Neuronal stem cell (in vitro differentiated cells): ENCODE measurements at regions not wholly inside any gene's neighbourhood (a gene's known extent, or its start where the extent isn't known, plus 50 kb on each side); places are given as distances from the start of the nearest gene placed in this dataset.
"Not testable (repeated sequence)": the region's sequence is repeated elsewhere in the genome, so short reads cannot be mapped to it uniquely, and the experiment has no call there.

ENCODE experiments used
- DNase-seq: peaks from one replicate; pipeline ENCODE4 v3.0.0-alpha.2; 2013; ENCODE audit warnings: low spot score
- H2AFZ ChIP-seq: one replicate; pipeline ENCODE4 v1.6.1; 2013; ENCODE audit warnings: mild to moderate bottlenecking, low read length, inconsistent platforms
- H2AK5ac ChIP-seq: 2 replicates; pipeline ENCODE4 v1.6.1; 2013; ENCODE audit warnings: low read depth, mild to moderate bottlenecking, inconsistent platforms, low read length, moderate library complexity, mixed read lengths
- H2BK120ac ChIP-seq: 2 replicates; pipeline ENCODE4 v1.6.1; 2013; ENCODE audit warnings: low read depth, mild to moderate bottlenecking, inconsistent platforms, low read length, moderate library complexity, mixed read lengths
- H2BK12ac ChIP-seq: one replicate; pipeline ENCODE4 v1.6.1; 2013; ENCODE audit warnings: low read length, inconsistent platforms
- H2BK15ac ChIP-seq: 2 replicates; pipeline ENCODE4 v1.6.1; 2013; ENCODE audit warnings: mild to moderate bottlenecking, low read length, inconsistent platforms, mixed read lengths
- H2BK5ac ChIP-seq: one replicate; pipeline ENCODE4 v1.6.1; 2013; ENCODE audit warnings: inconsistent platforms, mild to moderate bottlenecking, low read length, moderate library complexity
- H3K14ac ChIP-seq: one replicate; pipeline ENCODE4 v1.6.1; 2013; ENCODE audit warnings: low read length, inconsistent platforms
- H3K18ac ChIP-seq: 2 replicates; pipeline ENCODE4 v1.6.1; 2013; ENCODE audit warnings: low read length, inconsistent platforms
- H3K23ac ChIP-seq: 2 replicates; pipeline ENCODE4 v1.6.1; 2013; ENCODE audit warnings: low read depth, mild to moderate bottlenecking, mixed read lengths, low read length, inconsistent platforms; ENCODE audit not compliant: poor library complexity
- H3K27ac ChIP-seq: replicated peaks from 3 replicates; pipeline ENCODE4 v1.5.1; 2013; ENCODE audit warnings: low read length, inconsistent platforms
- H3K27me3 ChIP-seq, 3 experiments: 2 replicates each; pipeline ENCODE4 v1.6.1; 2013; ENCODE audit warnings: low read length in 3 of 3, mild to moderate bottlenecking in 2 of 3, inconsistent platforms in 1 of 3, low read depth in 1 of 3, mixed read lengths in 1 of 3, moderate library complexity in 1 of 3; ENCODE audit not compliant: control insufficient read depth in 3 of 3, insufficient read depth in 3 of 3
- H3K36me3 ChIP-seq, 2 donors: replicated peaks in 1 of 2; 2 replicates each; pipeline ENCODE4 v1.6.1; 2013; ENCODE audit warnings: low read length in 2 of 2; ENCODE audit not compliant: control insufficient read depth in 2 of 2, insufficient read depth in 2 of 2
- H3K4ac ChIP-seq: 2 replicates; pipeline ENCODE4 v1.6.1; 2013; ENCODE audit warnings: inconsistent platforms, mild to moderate bottlenecking, low read length, moderate library complexity
- H3K4me1 ChIP-seq, 2 donors: 1 replicate in 1 of 2; 2 replicates in 1 of 2; pipeline ENCODE4 v1.6.1; 2013; ENCODE audit warnings: low read length in 2 of 2, low read depth in 1 of 2; ENCODE audit not compliant: control insufficient read depth in 2 of 2, insufficient read depth in 1 of 2
- H3K4me2 ChIP-seq: one replicate; pipeline ENCODE4 v1.6.1; 2013; ENCODE audit warnings: mild to moderate bottlenecking, low read length, inconsistent platforms; ENCODE audit not compliant: insufficient read depth, poor library complexity, severe bottlenecking
- H3K4me3 ChIP-seq, 2 donors: 2 replicates each; pipeline ENCODE4 v1.5.1; 2013; ENCODE audit warnings: low read length in 2 of 2, mild to moderate bottlenecking in 2 of 2, inconsistent platforms in 1 of 2, moderate library complexity in 1 of 2
- H3K79me1 ChIP-seq: one replicate; pipeline ENCODE4 v1.6.1; 2013; ENCODE audit warnings: low read depth, mild to moderate bottlenecking, inconsistent platforms, low read length, moderate library complexity
- H3K9ac ChIP-seq: one replicate; pipeline ENCODE4 v1.6.1; 2013; ENCODE audit warnings: mild to moderate bottlenecking, low read depth, low read length, inconsistent platforms; ENCODE audit not compliant: poor library complexity
- H3K9me3 ChIP-seq, 2 donors: replicated peaks in 1 of 2; 2 replicates each; pipeline versions ENCODE3 to v1.6.1; 2013; ENCODE audit warnings: low read length in 2 of 2, mild to moderate bottlenecking in 2 of 2, inconsistent platforms in 1 of 2, low read depth in 1 of 2, mixed read lengths in 1 of 2, moderate library complexity in 1 of 2; ENCODE audit not compliant: control insufficient read depth in 2 of 2, insufficient read depth in 1 of 2
- H4K8ac ChIP-seq: one replicate; pipeline ENCODE4 v1.6.1; 2013; ENCODE audit warnings: low read depth, mild to moderate bottlenecking, inconsistent platforms, low read length, moderate library complexity
- H4K91ac ChIP-seq: one replicate; pipeline ENCODE4 v1.6.1; 2013; ENCODE audit warnings: low read length, low read depth, mild to moderate bottlenecking, inconsistent platforms; ENCODE audit not compliant: poor library complexity
- WGBS, 2 donors: extraction: QIAGEN DNeasy Blood & Tissue Kit; methylation state at CpG; one replicate each; pipeline ENCODE4 v1.1.7; 2013; ENCODE audit warnings: missing lambda C conversion rate in 2 of 2, mixed read lengths in 1 of 2; ENCODE audit not compliant: insufficient read length in 2 of 2, insufficient replicate concordance in 1 of 2; ENCODE audit errors: extremely low coverage in 2 of 2; 5-methylcytosine and 5-hydroxymethylcytosine counted together

GRCh38 chr12:131635012-131635411 is 75.9 kb upstream of the SFSWAP start:
- not testable (repeated sequence) for H3K4me1 ChIP-seq, H3K18ac ChIP-seq, H2AFZ ChIP-seq, H2BK12ac ChIP-seq, H2BK15ac ChIP-seq, H3K14ac ChIP-seq, H3K9ac ChIP-seq, H4K8ac ChIP-seq, H2AK5ac ChIP-seq, H4K91ac ChIP-seq, H3K23ac ChIP-seq, H3K9me3 ChIP-seq, H3K4me3 ChIP-seq, DNase-seq, H3K36me3 ChIP-seq, H3K4ac ChIP-seq, H3K79me1 ChIP-seq, H2BK120ac ChIP-seq, H3K27ac ChIP-seq, H2BK5ac ChIP-seq, H3K4me2 ChIP-seq
- 100% methylated on average over 1 of the region's 2 CpGs; no CpG with 5 or more reads in 1 of the 2 donors for WGBS, 2 donors
- H3K27me3 ChIP-seq: peaks cover 0 to 11% (median 0%) of the 10 kb centered on the region in 3 experiments

- no peak overlapping the region for H2AK5ac ChIP-seq
- no CpG with 5 or more reads among the region's 6 CpGs for WGBS, 2 donors
- no peak overlapping the region for H3K18ac ChIP-seq
- H3K9me3 ChIP-seq: no peaks in the 10 kb centered on the region
- H2AFZ ChIP-seq: no peak overlapping the region
- no peak overlapping the region for H3K4ac ChIP-seq
- H3K4me1 ChIP-seq: peaks cover 0 to 2% of the 10 kb centered on the region in 2 donors
- no peak overlapping the region for H3K23ac ChIP-seq
- H3K4me3 ChIP-seq: no peak overlapping the region
- H3K9ac ChIP-seq: no peak overlapping the region
- no peak overlapping the region for H3K27ac ChIP-seq
- H2BK12ac ChIP-seq: peak overlapping the region; percentile 22
- H3K14ac ChIP-seq: no peak overlapping the region
- H2BK15ac ChIP-seq: no peak overlapping the region
- H4K8ac ChIP-seq: no peak overlapping the region
- no peak overlapping the region for H3K4me2 ChIP-seq
- H2BK120ac ChIP-seq: no peak overlapping the region
- H2BK5ac ChIP-seq: no peak overlapping the region
- no peaks in the 10 kb centered on the region for H3K36me3 ChIP-seq
- no peak for DNase-seq
- H3K79me1 ChIP-seq: no peaks in the 10 kb centered on the region
- H3K27me3 ChIP-seq: peaks cover 0 to 11% (median 0%) of the 10 kb centered on the region in 3 experiments
- no peak overlapping the region for H4K91ac ChIP-seq
Observed at GRCh38 chr12:131635491-131636122, 75.3 kb upstream of the SFSWAP start.

GRCh38 chr12:131636266-131636665 is 74.6 kb upstream of the SFSWAP start:
- Histone ChIP-seq H3K79me1 (no peaks in the 10 kb centered on the region), H4K8ac (no peak overlapping the region), H3K9ac (no peak overlapping the region), H2BK12ac (peak overlapping the region; percentile 16), H3K23ac (no peak overlapping the region), H2AFZ (no peak overlapping the region), H3K4me1 (peaks cover 0 to 2% of the 10 kb centered on the region in 2 donors), H3K4me3 (no peak overlapping the region), H4K91ac (no peak overlapping the region), H3K4me2 (no peak overlapping the region), H3K9me3 (no peaks in the 10 kb centered on the region), H2BK5ac (no peak overlapping the region), H3K36me3 (no peaks in the 10 kb centered on the region), H3K27ac (no peak overlapping the region), H2AK5ac (no peak overlapping the region), H3K14ac (no peak overlapping the region), H3K18ac (no peak overlapping the region), H2BK15ac (no peak overlapping the region), H3K27me3 (peaks cover 0 to 11% (median 0%) of the 10 kb centered on the region in 3 experiments), H2BK120ac (no peak overlapping the region), H3K4ac (no peak overlapping the region)
- DNase-seq: no peak
- WGBS, 2 donors: no CpG with 5 or more reads among the region's 8 CpGs

- Histone ChIP-seq H2BK12ac (no peak overlapping the region), H3K14ac (peak overlapping the region; percentile 17), H4K8ac (no peak overlapping the region), H3K27me3 (peaks cover 0 to 11% (median 0%) of the 10 kb centered on the region in 3 experiments), H3K4me2 (no peak overlapping the region), H2BK15ac (peak overlapping the region; percentile 12), H2AK5ac (no peak overlapping the region), H4K91ac (no peak overlapping the region), H3K79me1 (no peaks in the 10 kb centered on the region), H3K23ac (peak overlapping the region; percentile 34), H3K9ac (peak overlapping the region; percentile 50), H3K36me3 (no peaks in the 10 kb centered on the region), H3K9me3 (no peaks in the 10 kb centered on the region), H3K4me1 (peaks cover under 1 to 3% of the 10 kb centered on the region in 2 donors), H2AFZ (no peak overlapping the region), H3K4ac (peak overlapping the region; percentile 45), H3K18ac (no peak overlapping the region), H3K27ac (no peak overlapping the region), H2BK120ac (peak overlapping the region; percentile 68), H3K4me3 (no peak overlapping the region), H2BK5ac (peak overlapping the region; percentile 17)
- no CpG with 5 or more reads among the region's 18 CpGs for WGBS, 2 donors
- no peak for DNase-seq
Observed at GRCh38 chr12:131636940-131637750, 73.7 kb upstream of the SFSWAP start.
